ENCODE measurements at regions not wholly inside any gene's neighbourhood (a gene's known extent, or its start where the extent isn't known, plus 50 kb on each side); places are given as distances from the start of the nearest gene placed in this dataset.

DNA sequence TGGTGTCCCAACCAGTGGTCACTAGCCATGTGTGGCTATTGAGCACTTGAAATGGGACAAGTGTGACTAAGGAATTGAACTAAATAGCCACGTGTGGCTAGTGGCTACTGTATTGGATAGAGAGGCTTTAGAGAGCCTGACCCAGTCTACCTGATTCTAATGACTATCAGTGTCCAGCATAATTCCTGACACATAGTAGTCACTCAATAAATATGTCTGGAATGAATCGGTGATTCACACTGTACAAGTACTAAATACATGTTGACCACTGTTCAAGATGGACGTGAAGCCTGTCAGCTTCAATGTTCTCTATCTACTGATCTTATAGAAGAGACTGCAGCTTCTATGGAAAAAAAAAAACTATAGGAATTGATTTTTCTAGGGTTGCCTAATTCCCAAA is 57.7 kb upstream of the MAST4 start:
- H3K36me3 ChIP-seq (ENCODE audit: control insufficient read depth in 2 of 4, insufficient read depth in 4 of 4, low read length in 3 of 4) = no peaks in the 10 kb centered on the region
- POLR2A ChIA-PET (ENCODE audit: partially characterized antibody) = no interaction called here
- H4K8ac ChIP-seq (ENCODE audit: extremely low read depth, insufficient read depth, low read length) = no peak overlapping the region
- H3K4me2 ChIP-seq (ENCODE audit: insufficient read depth in 1 of 2, low read depth in 2 of 2, low read length in 2 of 2) = no peak overlapping the region
- H3K18ac ChIP-seq (ENCODE audit: extremely low read depth, low read length) = no peak overlapping the region
- H2BK5ac ChIP-seq (ENCODE audit: low read depth, low read length) = no peak overlapping the region
- no peaks in the 10 kb centered on the region for H3K79me1 ChIP-seq (ENCODE audit: low read depth, low read length)
- H3K4me1 ChIP-seq (replicated peaks in 1 of 4; ENCODE audit: control insufficient read depth in 3 of 4, insufficient read depth in 4 of 4, low read length in 3 of 4) = no peaks in the 10 kb centered on the region
- no peak overlapping the region for H2BK20ac ChIP-seq (ENCODE audit: low read length)
- H4K5ac ChIP-seq (ENCODE audit: insufficient read length, low read depth, low read length) = no peak overlapping the region
- H3K27ac ChIP-seq (ENCODE audit: low read depth, low read length) = no peak overlapping the region
- H3K4me3 ChIP-seq (ENCODE audit: extremely low read depth in 1 of 4, insufficient read depth in 2 of 4, low read depth in 3 of 4, low read length in 4 of 4) = no peak overlapping the region
- H3K4ac ChIP-seq (replicated peaks; ENCODE audit: insufficient read length, low read depth, low read length) = no peak overlapping the region
- WGBS, 2 experiments (ENCODE audit: extremely low coverage in 1 of 2, insufficient coverage in 1 of 2, insufficient read length in 1 of 2, insufficient replicate concordance in 2 of 2, low coverage in 1 of 2, low lambda C conversion rate in 2 of 2, missing lambda C conversion rate in 1 of 2) = 93% methylated on average over 3 of the region's 3 CpGs; no CpG with 5 or more reads in 1 of the 2 experiments
- no peaks in the 10 kb centered on the region for H3K27me3 ChIP-seq (replicated peaks in 1 of 4; ENCODE audit: control insufficient read depth in 3 of 4, extremely low read depth in 1 of 4, insufficient read depth in 3 of 4, low read length in 3 of 4)
- TF ChIP-seq RBBP5 (IDR thresholded peaks at IDR 0.05; ENCODE audit: borderline replicate concordance, low read depth, low read length) = no peak
- TF ChIP-seq CHD1 (IDR thresholded peaks at IDR 0.05; ENCODE audit: low read depth, low read length) = no peak
- no peak for TF ChIP-seq TAF7 (optimal IDR thresholded peaks at IDR 0.05; ENCODE audit: borderline replicate concordance, low read depth, low read length)
- TF ChIP-seq SP1 (IDR thresholded peaks at IDR 0.05; ENCODE audit: low read depth, low read length) = no peak
- TF ChIP-seq, protein P1, sequence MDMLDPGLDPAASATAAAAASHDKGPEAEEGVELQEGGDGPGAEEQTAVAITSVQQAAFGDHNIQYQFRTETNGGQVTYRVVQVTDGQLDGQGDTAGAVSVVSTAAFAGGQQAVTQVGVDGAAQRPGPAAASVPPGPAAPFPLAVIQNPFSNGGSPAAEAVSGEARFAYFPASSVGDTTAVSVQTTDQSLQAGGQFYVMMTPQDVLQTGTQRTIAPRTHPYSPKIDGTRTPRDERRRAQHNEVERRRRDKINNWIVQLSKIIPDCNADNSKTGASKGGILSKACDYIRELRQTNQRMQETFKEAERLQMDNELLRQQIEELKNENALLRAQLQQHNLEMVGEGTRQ (IDR thresholded peaks at IDR 0.05; ENCODE audit: low read length) = no peak
- TF ChIP-seq KDM5A (IDR thresholded peaks at IDR 0.05; ENCODE audit: low read length) = no peak
- no peak for TF ChIP-seq SIRT6 (IDR thresholded peaks at IDR 0.05; ENCODE audit: low read length)
- TF ChIP-seq ASH2L (IDR thresholded peaks at IDR 0.05; ENCODE audit: low read length) = no peak
- H3K14ac ChIP-seq (ENCODE audit: insufficient read length) = no peak overlapping the region
- no peaks in the 10 kb centered on the region for H3K23me2 ChIP-seq (ENCODE audit: low read depth, low read length)
- FAIRE-seq (no peak), DNase-seq (ENCODE audit: low read depth in 1 of 2, low spot score in 2 of 2) (no peak)
- no peak overlapping the region for H3K56ac ChIP-seq (replicated peaks; ENCODE audit: insufficient read length, low read depth, low read length)
- no peak overlapping the region for H3K23ac ChIP-seq (ENCODE audit: insufficient read length)
- H2BK120ac ChIP-seq (replicated peaks; ENCODE audit: low read depth, low read length) = no peak overlapping the region
- no peaks in the 10 kb centered on the region for H3K9me3 ChIP-seq (ENCODE audit: insufficient read depth in 2 of 2, low read depth in 1 of 2, low read length in 1 of 2)
- no peak overlapping the region for H2BK15ac ChIP-seq (ENCODE audit: low read length)
- CTCF ChIA-PET (ENCODE audit: partially characterized antibody) = interaction anchor here (0.6 kb wide), 2 partner anchors 35 to 843 kb away, joined by 3 to 6 read pairs; no protein-coding TSS in a partner anchor
- H2AFZ ChIP-seq (ENCODE audit: low read length) = no peak overlapping the region
- H4K20me1 ChIP-seq (replicated peaks in 1 of 2; ENCODE audit: control insufficient read depth in 1 of 2, insufficient read depth in 2 of 2, low read length in 2 of 2) = no peaks in the 10 kb centered on the region
- H4K91ac ChIP-seq (replicated peaks; ENCODE audit: insufficient read length, low read length) = no peak overlapping the region
- no peak overlapping the region for H3K9ac ChIP-seq (replicated peaks in 1 of 4; ENCODE audit: extremely low read depth in 1 of 4, low read depth in 3 of 4, low read length in 3 of 4)
- no peak overlapping the region for H2BK12ac ChIP-seq (ENCODE audit: low read depth, low read length)
- H3K79me2 ChIP-seq (ENCODE audit: control insufficient read depth in 1 of 2, insufficient read depth in 2 of 2, low read length in 2 of 2) = no peaks in the 10 kb centered on the region
- no peak overlapping the region for H2AK5ac ChIP-seq (ENCODE audit: low read depth, low read length)
